ENCODE measurements at regions not wholly inside any gene's neighbourhood (a gene's known extent, or its start where the extent isn't known, plus 50 kb on each side); places are given as distances from the start of the nearest gene placed in this dataset.

- TF ChIP-seq POLR2A (IDR thresholded peaks at IDR 0.05), result no peak
- TF ChIP-seq CTCF (IDR thresholded peaks at IDR 0.05), result no peak
These were observed 179.2 kb upstream of the HSF2 start for GRCh38 chr6:122220254-122220653.

Measured in thyroid gland (tissue), 4 donors.